Upper lobe of left lung (tissue), 4 donors: ENCODE measurements at regions not wholly inside any gene's neighbourhood (a gene's known extent, or its start where the extent isn't known, plus 50 kb on each side); places are given as distances from the start of the nearest gene placed in this dataset.

Experiments
- EP300 ChIP-seq, 4 donors: sonication (generic); formaldehyde crosslinking; IDR thresholded peaks; one replicate each; pipeline ENCODE4 v1.5.1; 2017; ENCODE audit warnings: antibody characterized with exemption in 4 of 4, control low read depth in 2 of 4
- POLR2A ChIP-seq, 4 donors: fragments of 450-650 bp; IDR thresholded peaks; one replicate each; pipeline ENCODE4 v1.5.1; 2016 to 2017; ENCODE audit warnings: antibody characterized with exemption in 4 of 4, mild to moderate bottlenecking in 2 of 4
- POLR2AphosphoS5 ChIP-seq, 2 donors: sonication (generic); formaldehyde crosslinking; IDR thresholded peaks; one replicate each; pipeline ENCODE4 v1.5.1; 2017; ENCODE audit warnings: antibody characterized with exemption in 2 of 2
- TF ChIP-seq, protein P1 (sequence below), 6 experiments: fragments of 450-650 bp in 4 of 6; fragments of 200-600 bp in 2 of 6; sonication (generic) in 2 of 6; IDR thresholded peaks; one replicate each; pipeline ENCODE4 v1.5.1; 2016 to 2019; ENCODE audit warnings: antibody characterized with exemption in 6 of 6

DNA sequence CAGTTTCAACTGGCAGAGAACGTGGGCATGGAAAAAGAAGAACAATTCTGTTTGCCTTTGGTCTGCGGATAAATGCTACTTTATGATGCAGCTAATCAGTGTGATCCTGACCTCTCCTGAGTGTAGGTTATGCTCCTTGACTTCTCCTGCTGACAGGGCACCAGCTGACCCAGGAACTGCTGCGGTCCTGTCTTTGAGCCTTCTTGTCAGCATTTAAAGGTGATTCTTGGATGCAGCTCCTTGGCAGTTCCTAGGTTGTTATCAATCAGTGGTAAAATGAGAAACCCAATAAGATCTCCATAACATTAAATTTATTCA lies 150.3 kb upstream of the FGF10 start:
- TF ChIP-seq, protein P1, sequence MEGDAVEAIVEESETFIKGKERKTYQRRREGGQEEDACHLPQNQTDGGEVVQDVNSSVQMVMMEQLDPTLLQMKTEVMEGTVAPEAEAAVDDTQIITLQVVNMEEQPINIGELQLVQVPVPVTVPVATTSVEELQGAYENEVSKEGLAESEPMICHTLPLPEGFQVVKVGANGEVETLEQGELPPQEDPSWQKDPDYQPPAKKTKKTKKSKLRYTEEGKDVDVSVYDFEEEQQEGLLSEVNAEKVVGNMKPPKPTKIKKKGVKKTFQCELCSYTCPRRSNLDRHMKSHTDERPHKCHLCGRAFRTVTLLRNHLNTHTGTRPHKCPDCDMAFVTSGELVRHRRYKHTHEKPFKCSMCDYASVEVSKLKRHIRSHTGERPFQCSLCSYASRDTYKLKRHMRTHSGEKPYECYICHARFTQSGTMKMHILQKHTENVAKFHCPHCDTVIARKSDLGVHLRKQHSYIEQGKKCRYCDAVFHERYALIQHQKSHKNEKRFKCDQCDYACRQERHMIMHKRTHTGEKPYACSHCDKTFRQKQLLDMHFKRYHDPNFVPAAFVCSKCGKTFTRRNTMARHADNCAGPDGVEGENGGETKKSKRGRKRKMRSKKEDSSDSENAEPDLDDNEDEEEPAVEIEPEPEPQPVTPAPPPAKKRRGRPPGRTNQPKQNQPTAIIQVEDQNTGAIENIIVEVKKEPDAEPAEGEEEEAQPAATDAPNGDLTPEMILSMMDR (IDR thresholded peaks at IDR 0.05), result no peak
- no peak for TF ChIP-seq EP300 (IDR thresholded peaks at IDR 0.05)
- TF ChIP-seq POLR2AphosphoS5 (IDR thresholded peaks at IDR 0.05), result no peak
- no peak for TF ChIP-seq POLR2A (IDR thresholded peaks at IDR 0.05)
